Neural crest cell (in vitro differentiated cells): ENCODE measurements at regions not wholly inside any gene's neighbourhood (a gene's known extent, or its start where the extent isn't known, plus 50 kb on each side); places are given as distances from the start of the nearest gene placed in this dataset.

ENCODE experiments used
- DNase-seq: peaks from one replicate; pipeline ENCODE4 v3.0.0; 2021; ENCODE audit warnings: low read depth, mixed read lengths, low spot score
- H3K27ac Mint-ChIP-seq: one replicate; pipeline ENCODE4 v1.8.0; 2021; ENCODE audit warnings: mild to moderate bottlenecking, mixed read lengths; ENCODE audit not compliant: unreplicated experiment
- H3K27me3 Mint-ChIP-seq: 2 replicates; pipeline ENCODE4 v1.8.0; 2021; ENCODE audit warnings: low read depth, mild to moderate bottlenecking, mixed read lengths
- H3K36me3 Mint-ChIP-seq: 2 replicates; pipeline ENCODE4 v1.8.0; 2021; ENCODE audit warnings: low read depth, mild to moderate bottlenecking, mixed read lengths
- H3K4me1 Mint-ChIP-seq: 2 replicates; pipeline ENCODE4 v1.8.0; 2021; ENCODE audit warnings: mixed read lengths
- H3K4me3 Mint-ChIP-seq: one replicate; pipeline ENCODE4 v1.8.0; 2021; ENCODE audit warnings: mild to moderate bottlenecking, mixed read lengths
- H3K9me3 Mint-ChIP-seq: 2 replicates; pipeline ENCODE4 v1.8.0; 2021; ENCODE audit warnings: mixed read lengths
- CTCF ChIP-seq: fragments of 200-600 bp; sonication (generic); conservative IDR thresholded peaks from 2 replicates; pipeline ENCODE4 v1.5.0; 2021; ENCODE audit warnings: antibody characterized with exemption, mild to moderate bottlenecking

- no peaks in the 10 kb centered on the region for H3K4me1 Mint-ChIP-seq
- H3K27ac Mint-ChIP-seq: no peak overlapping the region
- H3K4me3 Mint-ChIP-seq: no peak overlapping the region
- TF ChIP-seq CTCF: no peak
- peaks cover 2% of the 10 kb centered on the region for H3K36me3 Mint-ChIP-seq
- peaks cover 5% of the 10 kb centered on the region for H3K9me3 Mint-ChIP-seq
- H3K27me3 Mint-ChIP-seq: no peaks in the 10 kb centered on the region
- no peak for DNase-seq
Observed at GRCh38 chr7:120108376-120108775, 164.6 kb upstream of the KCND2 start.

GRCh38 chr7:120110169-120110568 lies 162.8 kb upstream of the KCND2 start:
- no peak overlapping the region for H3K27ac Mint-ChIP-seq
- peaks cover 5% of the 10 kb centered on the region for H3K9me3 Mint-ChIP-seq
- TF ChIP-seq CTCF: no peak
- peaks cover 2% of the 10 kb centered on the region for H3K36me3 Mint-ChIP-seq
- no peak overlapping the region for H3K4me3 Mint-ChIP-seq
- H3K4me1 Mint-ChIP-seq: no peaks in the 10 kb centered on the region
- DNase-seq: no peak
- H3K27me3 Mint-ChIP-seq: no peaks in the 10 kb centered on the region

- H3K27me3 Mint-ChIP-seq: no peaks in the 10 kb centered on the region
- peaks cover 12% of the 10 kb centered on the region for H3K9me3 Mint-ChIP-seq
- H3K27ac Mint-ChIP-seq: no peak overlapping the region
- H3K4me3 Mint-ChIP-seq: no peak overlapping the region
- H3K36me3 Mint-ChIP-seq: peaks cover 6% of the 10 kb centered on the region
- no peaks in the 10 kb centered on the region for H3K4me1 Mint-ChIP-seq
- DNase-seq: no peak
- TF ChIP-seq CTCF: no peak
Observed at GRCh38 chr7:120114626-120115025, 158.3 kb upstream of the KCND2 start.

- Mint-ChIP-seq H3K4me3 (no peak overlapping the region), H3K4me1 (no peaks in the 10 kb centered on the region), H3K36me3 (peaks cover 3% of the 10 kb centered on the region), H3K9me3 (peaks cover 6% of the 10 kb centered on the region), H3K27me3 (no peaks in the 10 kb centered on the region), H3K27ac (no peak overlapping the region)
- DNase-seq: no peak
- no peak for TF ChIP-seq CTCF
Observed at GRCh38 chr7:120123528-120123927, 149.4 kb upstream of the KCND2 start.

GRCh38 chr7:120131096-120131839 lies 141.7 kb upstream of the KCND2 start:
- no peak for DNase-seq
- no peaks in the 10 kb centered on the region for H3K4me1 Mint-ChIP-seq
- H3K4me3 Mint-ChIP-seq: no peak overlapping the region
- peaks cover 15% of the 10 kb centered on the region for H3K9me3 Mint-ChIP-seq
- no peaks in the 10 kb centered on the region for H3K27me3 Mint-ChIP-seq
- H3K27ac Mint-ChIP-seq: no peak overlapping the region
- no peaks in the 10 kb centered on the region for H3K36me3 Mint-ChIP-seq
- TF ChIP-seq CTCF: no peak
